Endometrial microvascular endothelial cells (primary cell): ENCODE measurements at regions not wholly inside any gene's neighbourhood (a gene's known extent, or its start where the extent isn't known, plus 50 kb on each side); places are given as distances from the start of the nearest gene placed in this dataset.

Experiments used
- in situ Hi-C: cut with HindIII; loops from 2 replicates; pipeline ENCODE4 v1.10.0; 2017; ENCODE audit warnings: low sequenced_read_pairs, low pct_unique_long_range_greater_than_20kb; ENCODE audit errors: inconsistent ontology term

- in situ Hi-C loops, result no loop called here
Observed at GRCh38 chr3:64891021-64891420, 203.2 kb upstream of the ADAMTS9 start.

- in situ Hi-C loops, result no loop called here
Observed at GRCh38 chr3:64890466-64890865, 202.7 kb upstream of the ADAMTS9 start.

- in situ Hi-C loops, result no loop called here
Observed at GRCh38 chr3:64890006-64890405, 202.2 kb upstream of the ADAMTS9 start.

GRCh38 chr3:64888840-64889392 lies 201.1 kb upstream of the ADAMTS9 start:
- in situ Hi-C loops, result no loop called here

- in situ Hi-C loops, result no loop called here
Observed at GRCh38 chr3:64888165-64888564, 200.4 kb upstream of the ADAMTS9 start.

- in situ Hi-C loops, result no loop called here
Observed at GRCh38 chr3:64885055-64885454, 197.3 kb upstream of the ADAMTS9 start.

- in situ Hi-C loops, result no loop called here
Observed at GRCh38 chr3:64884536-64884935, 196.7 kb upstream of the ADAMTS9 start.

- in situ Hi-C loops, result no loop called here
Observed at GRCh38 chr3:64880916-64881315, 193.1 kb upstream of the ADAMTS9 start.

GRCh38 chr3:64878362-64878761 lies 190.6 kb upstream of the ADAMTS9 start:
- in situ Hi-C loops, result no loop called here

GRCh38 chr3:64873400-64873799 lies 185.6 kb upstream of the ADAMTS9 start:
- in situ Hi-C loops, result no loop called here

GRCh38 chr3:64872345-64872744 lies 184.5 kb upstream of the ADAMTS9 start:
- in situ Hi-C loops, result no loop called here

GRCh38 chr3:64871834-64872249 lies 184.0 kb upstream of the ADAMTS9 start:
- in situ Hi-C loops, result no loop called here

GRCh38 chr3:64870876-64871646 lies 183.3 kb upstream of the ADAMTS9 start:
- in situ Hi-C loops, result no loop called here

- in situ Hi-C loops, result no loop called here
Observed at GRCh38 chr3:64867224-64867623, 179.4 kb upstream of the ADAMTS9 start.

- in situ Hi-C loops, result no loop called here
Observed at GRCh38 chr3:64865839-64866570, 178.2 kb upstream of the ADAMTS9 start.

- in situ Hi-C loops, result no loop called here
Observed at GRCh38 chr3:64863226-64864212, 175.7 kb upstream of the ADAMTS9 start.

- in situ Hi-C loops, result no loop called here
Observed at GRCh38 chr3:64861684-64862083, 173.9 kb upstream of the ADAMTS9 start.

GRCh38 chr3:64860536-64860870 lies 172.7 kb upstream of the ADAMTS9 start:
- in situ Hi-C loops, result no loop called here
